ENCODE measurements at regions not wholly inside any gene's neighbourhood (a gene's known extent, or its start where the extent isn't known, plus 50 kb on each side); places are given as distances from the start of the nearest gene placed in this dataset.

DNA sequence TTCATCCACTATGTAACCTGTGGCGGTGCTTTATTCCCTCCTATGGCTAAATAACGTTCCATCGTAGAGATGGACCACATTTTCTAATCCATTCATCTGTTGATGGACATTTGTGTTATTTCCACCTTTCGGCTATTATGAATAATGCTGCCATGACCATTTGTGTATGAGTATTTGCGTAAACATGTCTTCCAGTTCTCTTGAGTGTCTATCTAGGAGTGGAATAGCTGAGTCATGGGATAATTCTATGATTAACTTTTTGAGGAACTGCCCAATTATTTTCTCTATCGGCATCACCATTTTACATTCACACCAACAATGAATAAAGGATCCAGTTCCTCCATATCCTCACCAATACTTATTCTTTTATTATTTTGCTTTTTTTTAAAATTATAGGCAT, 261.9 kb upstream of the SFSWAP start:
- TF ChIP-seq, protein P1, sequence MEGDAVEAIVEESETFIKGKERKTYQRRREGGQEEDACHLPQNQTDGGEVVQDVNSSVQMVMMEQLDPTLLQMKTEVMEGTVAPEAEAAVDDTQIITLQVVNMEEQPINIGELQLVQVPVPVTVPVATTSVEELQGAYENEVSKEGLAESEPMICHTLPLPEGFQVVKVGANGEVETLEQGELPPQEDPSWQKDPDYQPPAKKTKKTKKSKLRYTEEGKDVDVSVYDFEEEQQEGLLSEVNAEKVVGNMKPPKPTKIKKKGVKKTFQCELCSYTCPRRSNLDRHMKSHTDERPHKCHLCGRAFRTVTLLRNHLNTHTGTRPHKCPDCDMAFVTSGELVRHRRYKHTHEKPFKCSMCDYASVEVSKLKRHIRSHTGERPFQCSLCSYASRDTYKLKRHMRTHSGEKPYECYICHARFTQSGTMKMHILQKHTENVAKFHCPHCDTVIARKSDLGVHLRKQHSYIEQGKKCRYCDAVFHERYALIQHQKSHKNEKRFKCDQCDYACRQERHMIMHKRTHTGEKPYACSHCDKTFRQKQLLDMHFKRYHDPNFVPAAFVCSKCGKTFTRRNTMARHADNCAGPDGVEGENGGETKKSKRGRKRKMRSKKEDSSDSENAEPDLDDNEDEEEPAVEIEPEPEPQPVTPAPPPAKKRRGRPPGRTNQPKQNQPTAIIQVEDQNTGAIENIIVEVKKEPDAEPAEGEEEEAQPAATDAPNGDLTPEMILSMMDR (IDR thresholded peaks at IDR 0.05): no peak
- TF ChIP-seq POLR2A (IDR thresholded peaks at IDR 0.05): no peak
